GM23248 (cell line): ENCODE measurements at regions not wholly inside any gene's neighbourhood (a gene's known extent, or its start where the extent isn't known, plus 50 kb on each side); places are given as distances from the start of the nearest gene placed in this dataset.

Source experiments
- DNase-seq: peaks from one replicate; pipeline ENCODE4 v3.0.0-alpha.2; 2015
- H2AFZ ChIP-seq: fragments of 200-600 bp; sonication (generic); 2 replicates; pipeline ENCODE4 v1.6.1; 2016; ENCODE audit warnings: antibody characterized with exemption
- H3F3A ChIP-seq: fragments of 200-600 bp; sonication (generic); 2 replicates; pipeline ENCODE4 v1.6.1; 2016; ENCODE audit warnings: mild to moderate bottlenecking, antibody characterized with exemption, mixed run types; ENCODE audit not compliant: insufficient read depth
- H3K27ac ChIP-seq: fragments of 200-600 bp; sonication (generic); 2 replicates; pipeline ENCODE4 v1.5.1; 2016; ENCODE audit warnings: mild to moderate bottlenecking
- H3K27me3 ChIP-seq: fragments of 200-600 bp; sonication (generic); replicated peaks from 2 replicates; pipeline ENCODE4 v1.6.1; 2016; ENCODE audit warnings: mild to moderate bottlenecking; ENCODE audit not compliant: insufficient read depth
- H3K36me3 ChIP-seq: fragments of 200-600 bp; sonication (generic); 2 replicates; pipeline ENCODE4 v1.6.1; 2016; ENCODE audit warnings: low read depth, mild to moderate bottlenecking
- H3K4me1 ChIP-seq: fragments of 200-600 bp; sonication (generic); 2 replicates; pipeline ENCODE4 v1.6.1; 2016; ENCODE audit warnings: mild to moderate bottlenecking; ENCODE audit not compliant: insufficient read depth
- H3K4me2 ChIP-seq: fragments of 200-600 bp; sonication (generic); one replicate; pipeline ENCODE4 v1.6.1; 2016; ENCODE audit warnings: mild to moderate bottlenecking; ENCODE audit not compliant: unreplicated experiment
- H3K4me3 ChIP-seq: fragments of 200-600 bp; sonication (generic); 2 replicates; pipeline ENCODE4 v1.5.1; 2016; ENCODE audit warnings: mild to moderate bottlenecking
- H3K79me2 ChIP-seq: fragments of 200-600 bp; sonication (generic); 2 replicates; pipeline ENCODE4 v1.6.1; 2016; ENCODE audit warnings: mild to moderate bottlenecking; ENCODE audit not compliant: insufficient read depth
- H3K9ac ChIP-seq: fragments of 200-600 bp; sonication (generic); 2 replicates; pipeline ENCODE4 v1.6.1; 2016; ENCODE audit warnings: mild to moderate bottlenecking
- H3K9me2 ChIP-seq: fragments of 200-600 bp; sonication (generic); 2 replicates; pipeline ENCODE4 v1.6.1; 2016; ENCODE audit warnings: mixed run types, mild to moderate bottlenecking, moderate library complexity; ENCODE audit not compliant: insufficient read depth
- H3K9me3 ChIP-seq: fragments of 200-600 bp; sonication (generic); one replicate; pipeline ENCODE4 v1.6.1; 2017; ENCODE audit warnings: low read depth
- H4K20me1 ChIP-seq: fragments of 200-600 bp; sonication (generic); 2 replicates; pipeline ENCODE4 v1.6.0; 2016; ENCODE audit not compliant: insufficient read depth
- EZH2 ChIP-seq: fragments of 200-600 bp; sonication (generic); IDR thresholded peaks from 2 replicates; pipeline ENCODE4 v1.6.1; 2018; ENCODE audit warnings: antibody characterized with exemption, mild to moderate bottlenecking; ENCODE audit not compliant: insufficient read depth, poor library complexity, severe bottlenecking
- EZH2phosphoT487 ChIP-seq: fragments of 200-600 bp; sonication (generic); IDR thresholded peaks from 2 replicates; pipeline ENCODE4 v1.6.1; 2018; ENCODE audit warnings: antibody characterized with exemption, moderate library complexity, mild to moderate bottlenecking, low read depth; ENCODE audit not compliant: insufficient read depth
- WGBS, 2 experiments: methylation state at CpG; one replicate each; pipeline ENCODE4 v1.1.6; 2015 to 2017; ENCODE audit warnings: low lambda C conversion rate in 2 of 2, low coverage in 1 of 2; ENCODE audit errors: missing lambda C conversion rate in 2 of 2; 5-methylcytosine and 5-hydroxymethylcytosine counted together
- in situ Hi-C: fragments of 300-500 bp; cut with MboI; formaldehyde crosslinking; loops from 2 replicates; pipeline ENCODE4 v1.15.0; 2020

DNA sequence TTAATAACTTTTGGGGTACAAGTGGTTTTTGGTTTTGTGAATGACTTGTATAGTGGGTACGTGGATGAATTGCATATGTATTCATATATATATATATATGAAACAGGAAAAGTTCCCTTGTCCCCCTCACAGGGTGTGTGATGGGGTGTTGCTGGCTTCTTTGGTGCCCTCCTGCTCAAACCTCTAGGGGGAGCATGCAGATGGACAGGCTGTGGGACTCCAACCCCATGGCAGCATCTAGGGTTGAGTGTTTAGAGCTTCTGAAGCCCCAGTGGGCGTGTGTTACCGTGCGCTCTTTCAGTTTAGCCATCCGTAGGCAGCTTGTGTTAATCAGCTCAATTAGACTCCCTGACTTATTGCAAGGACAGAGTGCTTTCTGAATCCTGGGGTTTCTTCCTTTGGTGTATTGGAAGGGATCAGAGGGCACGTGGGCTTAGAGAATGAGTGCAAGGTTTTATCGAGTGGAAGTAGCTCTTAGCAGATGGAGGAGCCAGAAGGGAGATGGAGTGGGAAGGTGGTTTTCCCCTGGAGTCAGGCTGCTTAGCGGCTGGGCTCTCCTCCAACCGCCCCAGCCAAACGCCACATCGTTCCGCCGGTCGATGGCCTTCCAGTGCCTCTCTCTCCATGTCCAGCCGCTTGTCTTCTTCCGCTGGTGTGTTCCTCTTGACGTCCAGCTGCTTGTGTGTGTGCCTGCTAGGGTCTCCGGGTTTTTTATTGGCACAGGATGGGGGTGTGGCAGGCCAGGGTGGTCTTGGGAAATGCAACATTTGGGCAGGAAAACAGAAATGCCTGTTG, 674.4 kb upstream of the LCORL start:
- Histone ChIP-seq H3K27ac (no peak overlapping the region), H4K20me1 (no peaks in the 10 kb centered on the region), H2AFZ (no peak overlapping the region), H3K36me3 (no peaks in the 10 kb centered on the region), H3K9ac (no peak overlapping the region), H3K4me3 (no peak overlapping the region), H3K9me2 (no peaks in the 10 kb centered on the region), H3F3A (no peaks in the 10 kb centered on the region), H3K4me1 (no peaks in the 10 kb centered on the region), H3K9me3 (no peaks in the 10 kb centered on the region), H3K4me2 (no peak overlapping the region), H3K27me3 (peaks cover 6% of the 10 kb centered on the region; the same call in 1 of the 2 replicates), H3K79me2 (no peaks in the 10 kb centered on the region)
- 77 to 79% methylated on average over 18 of the region's 18 CpGs for WGBS, 2 experiments
- in situ Hi-C loops = loop anchor here (25.0 kb wide), 3 partner anchors 1541 to 1991 kb away; no protein-coding TSS in a partner anchor
- DNase-seq = no peak
- TF ChIP-seq EZH2 = no peak
- TF ChIP-seq EZH2phosphoT487 = no peak

DNA sequence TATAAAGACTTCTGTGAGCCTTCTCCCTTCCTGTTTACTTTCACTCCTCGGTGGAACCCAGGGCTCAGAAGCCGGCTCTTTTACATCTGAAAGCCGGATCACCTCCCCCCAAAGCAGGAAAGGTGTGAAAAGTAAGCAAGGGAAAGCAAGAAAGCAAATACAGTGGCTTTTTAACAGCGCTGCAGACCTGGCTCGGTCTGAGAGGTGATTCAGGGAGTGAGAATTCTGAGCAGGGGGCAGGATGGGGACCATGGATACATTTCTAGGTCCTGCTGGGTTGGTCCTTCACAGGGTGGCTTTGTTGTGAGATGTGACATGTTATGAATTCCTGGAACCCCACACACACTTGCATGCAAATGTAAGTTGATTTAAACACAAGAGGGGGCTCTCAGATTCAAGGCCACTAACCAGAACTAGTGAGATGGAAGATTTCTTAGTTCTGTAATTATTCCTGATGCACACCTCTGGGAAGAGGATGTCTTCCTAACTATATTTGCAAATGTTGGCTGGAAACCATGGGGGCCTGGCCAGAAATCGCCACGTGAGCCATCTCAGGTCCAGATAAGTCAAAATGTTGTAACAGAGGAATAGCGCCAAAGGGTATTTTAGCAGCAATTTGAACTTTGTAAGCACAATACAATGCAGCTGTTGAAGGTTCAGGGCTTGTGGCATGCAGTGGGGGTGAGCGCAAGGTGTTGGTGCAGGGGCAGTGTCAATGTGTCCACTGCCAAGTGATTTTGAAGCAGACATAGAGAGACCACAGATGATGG, 670.1 kb upstream of the LCORL start:
- Histone ChIP-seq H3K79me2 (no peaks in the 10 kb centered on the region), H3K36me3 (no peaks in the 10 kb centered on the region), H3K27ac (no peak overlapping the region), H4K20me1 (no peaks in the 10 kb centered on the region), H3K4me3 (no peak overlapping the region), H3K9me2 (no peaks in the 10 kb centered on the region), H3F3A (no peaks in the 10 kb centered on the region), H3K4me1 (no peaks in the 10 kb centered on the region), H3K4me2 (no peak overlapping the region), H3K9me3 (no peaks in the 10 kb centered on the region), H3K9ac (no peak overlapping the region), H2AFZ (no peak overlapping the region), H3K27me3 (no peaks in the 10 kb centered on the region; the same call in 1 of the 2 replicates)
- DNase-seq = no peak
- in situ Hi-C loops = loop anchor here (25.0 kb wide), 3 partner anchors 1546 to 1996 kb away; no protein-coding TSS in a partner anchor
- 30 to 36% methylated on average over 9 of the region's 9 CpGs for WGBS, 2 experiments
- TF ChIP-seq EZH2phosphoT487 (no peak), EZH2 (no peak)

DNA sequence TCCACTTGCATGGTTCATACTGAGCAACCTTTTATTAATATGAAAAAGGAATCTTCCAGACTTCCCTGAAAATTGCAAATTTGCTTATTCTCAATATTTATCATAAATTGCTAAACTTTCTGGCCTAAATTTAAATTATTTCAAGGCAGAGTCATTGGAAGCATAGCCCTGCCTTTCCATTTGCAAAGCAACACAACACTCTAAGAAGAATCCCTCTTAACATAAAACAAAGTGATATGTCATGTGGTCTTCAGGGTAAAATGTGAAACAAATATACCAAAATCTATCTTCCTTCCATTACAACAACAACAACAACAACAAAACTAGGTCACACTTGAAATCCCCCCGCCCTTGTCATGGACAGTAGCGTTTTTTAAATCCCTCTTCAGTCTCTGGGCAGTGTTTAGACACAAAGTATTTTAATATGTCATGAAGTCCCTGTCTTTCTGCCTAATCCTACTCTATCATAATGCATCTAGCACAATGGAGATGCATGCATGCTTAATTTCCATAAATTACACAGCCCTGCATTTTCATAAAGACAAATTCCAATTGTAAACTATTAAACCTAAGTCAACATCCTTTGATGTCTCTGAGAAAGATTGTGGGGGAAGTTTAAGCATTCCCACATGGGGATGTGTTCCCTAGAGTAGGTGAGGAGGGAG, 668.9 kb upstream of the LCORL start:
- TF ChIP-seq EZH2 (no peak), EZH2phosphoT487 (no peak)
- H3K79me2 ChIP-seq = no peaks in the 10 kb centered on the region
- no peak for DNase-seq
- H3K27me3 ChIP-seq = no peaks in the 10 kb centered on the region; the same call in 1 of the 2 replicates
- no peak overlapping the region for H3K4me3 ChIP-seq
- WGBS, 2 experiments = 41 to 52% methylated on average over 2 of the region's 2 CpGs
- no peaks in the 10 kb centered on the region for H3K9me3 ChIP-seq
- H2AFZ ChIP-seq = no peak overlapping the region
- no peak overlapping the region for H3K9ac ChIP-seq
- in situ Hi-C loops = loop anchor here (25.0 kb wide), 3 partner anchors 1547 to 1997 kb away; no protein-coding TSS in a partner anchor
- no peaks in the 10 kb centered on the region for H3K36me3 ChIP-seq
- H3K4me1 ChIP-seq = no peaks in the 10 kb centered on the region
- H3K4me2 ChIP-seq = no peak overlapping the region
- no peaks in the 10 kb centered on the region for H4K20me1 ChIP-seq
- no peaks in the 10 kb centered on the region for H3K9me2 ChIP-seq
- H3F3A ChIP-seq = no peaks in the 10 kb centered on the region
- no peak overlapping the region for H3K27ac ChIP-seq
